Right lung (tissue), 2 donors: ENCODE measurements at regions not wholly inside any gene's neighbourhood (a gene's known extent, or its start where the extent isn't known, plus 50 kb on each side); places are given as distances from the start of the nearest gene placed in this dataset.

ENCODE experiments used
- DNase-seq, 2 donors: peaks; one replicate each; pipeline ENCODE4 v3.0.0-alpha.2; 2013

- DNase-seq = peak; percentile 42 to 55
Observed at GRCh38 chr3:176562331-176562730, 635.0 kb downstream of the TBL1XR1 start.

GRCh38 chr3:176561826-176562225 lies 635.5 kb downstream of the TBL1XR1 start:
- DNase-seq = no peak

- DNase-seq = no peak
Observed at GRCh38 chr3:176554791-176555654, 642.3 kb downstream of the TBL1XR1 start.

GRCh38 chr3:176554264-176554663 lies 643.0 kb downstream of the TBL1XR1 start:
- DNase-seq = no peak

- no peak for DNase-seq
Observed at GRCh38 chr3:176526942-176527341, 670.3 kb downstream of the TBL1XR1 start.

GRCh38 chr3:176526225-176526624 lies 671.1 kb downstream of the TBL1XR1 start:
- DNase-seq = no peak

GRCh38 chr3:176523114-176523513 lies 674.2 kb downstream of the TBL1XR1 start:
- DNase-seq = no peak

GRCh38 chr3:176522436-176522835 lies 674.8 kb downstream of the TBL1XR1 start:
- DNase-seq = no peak

GRCh38 chr3:176521531-176522175 lies 675.6 kb downstream of the TBL1XR1 start:
- no peak for DNase-seq

- DNase-seq = no peak
Observed at GRCh38 chr3:176514297-176514696, 683.0 kb downstream of the TBL1XR1 start.

- no peak for DNase-seq
Observed at GRCh38 chr3:176513604-176514003, 683.7 kb downstream of the TBL1XR1 start.

- DNase-seq = no peak
Observed at GRCh38 chr3:176512037-176512436, 685.2 kb downstream of the TBL1XR1 start.

GRCh38 chr3:176510097-176510496 lies 687.2 kb downstream of the TBL1XR1 start:
- no peak for DNase-seq

GRCh38 chr3:176505878-176506621 lies 691.2 kb downstream of the TBL1XR1 start:
- DNase-seq = no peak

- no peak for DNase-seq
Observed at GRCh38 chr3:176491084-176491483, 706.2 kb downstream of the TBL1XR1 start.

- no peak for DNase-seq
Observed at GRCh38 chr3:176490357-176490756, 706.9 kb downstream of the TBL1XR1 start.

GRCh38 chr3:176479248-176479647 lies 718.0 kb downstream of the TBL1XR1 start:
- no peak for DNase-seq

GRCh38 chr3:176469694-176470205 lies 727.5 kb downstream of the TBL1XR1 start:
- no peak for DNase-seq

GRCh38 chr3:176463610-176464009 lies 733.7 kb downstream of the TBL1XR1 start:
- DNase-seq = no peak

- no peak for DNase-seq
Observed at GRCh38 chr3:176447369-176447768, 749.9 kb downstream of the TBL1XR1 start.

- DNase-seq = no peak
Observed at GRCh38 chr3:176442326-176442725, 755.0 kb downstream of the TBL1XR1 start.

GRCh38 chr3:176439729-176440128 lies 757.6 kb downstream of the TBL1XR1 start:
- DNase-seq = no peak
